HG02678 (cell line): ENCODE measurements at regions not wholly inside any gene's neighbourhood (a gene's known extent, or its start where the extent isn't known, plus 50 kb on each side); places are given as distances from the start of the nearest gene placed in this dataset.

Source experiments
- ATAC-seq: cut with Tn5 transposase; IDR thresholded peaks from one replicate; pipeline ENCODE4 v1.9.1; 2021; ENCODE audit warnings: mild to moderate bottlenecking, moderate library complexity; ENCODE audit not compliant: unreplicated experiment

DNA sequence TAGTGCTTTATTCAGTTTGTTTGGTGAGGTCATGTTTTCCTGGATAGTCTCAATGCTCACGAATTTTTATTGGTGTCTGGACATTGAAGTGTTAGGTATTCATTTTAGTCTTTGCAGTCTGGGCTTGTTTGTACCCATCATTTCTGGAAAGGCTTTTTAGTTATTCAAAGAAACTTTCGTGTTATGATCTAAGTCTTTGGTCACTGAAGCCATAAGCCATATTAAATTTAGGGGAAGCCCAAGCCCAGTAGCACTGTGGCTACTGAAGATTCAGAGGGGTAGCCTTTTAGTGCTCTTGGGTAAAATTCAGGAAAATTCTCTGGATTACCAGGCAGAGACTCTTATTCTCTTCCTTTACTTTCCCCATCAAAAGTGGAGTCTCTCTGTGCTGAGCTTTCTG lies 56.2 kb upstream of the PEX5L start:
- no peak for ATAC-seq

DNA sequence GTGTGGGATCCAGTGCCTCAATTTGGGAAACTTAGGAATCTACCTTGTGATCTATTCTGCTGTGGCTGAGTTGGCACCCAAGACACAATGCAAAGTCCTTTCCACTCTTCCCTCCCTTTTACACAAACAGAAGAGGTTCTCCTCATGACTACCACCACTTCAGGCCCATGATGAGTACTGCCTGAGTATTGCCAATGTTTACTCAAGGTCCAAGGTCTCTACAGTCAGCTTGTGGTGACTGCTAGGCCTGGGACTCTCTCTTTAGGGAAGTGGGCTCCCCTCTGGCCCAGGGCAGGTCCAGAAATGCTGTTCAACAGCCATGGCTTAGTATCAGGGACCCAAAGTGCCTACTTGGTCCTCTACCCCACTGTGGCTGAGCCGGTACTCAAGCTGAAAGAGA lies 56.8 kb upstream of the PEX5L start:
- no peak for ATAC-seq

DNA sequence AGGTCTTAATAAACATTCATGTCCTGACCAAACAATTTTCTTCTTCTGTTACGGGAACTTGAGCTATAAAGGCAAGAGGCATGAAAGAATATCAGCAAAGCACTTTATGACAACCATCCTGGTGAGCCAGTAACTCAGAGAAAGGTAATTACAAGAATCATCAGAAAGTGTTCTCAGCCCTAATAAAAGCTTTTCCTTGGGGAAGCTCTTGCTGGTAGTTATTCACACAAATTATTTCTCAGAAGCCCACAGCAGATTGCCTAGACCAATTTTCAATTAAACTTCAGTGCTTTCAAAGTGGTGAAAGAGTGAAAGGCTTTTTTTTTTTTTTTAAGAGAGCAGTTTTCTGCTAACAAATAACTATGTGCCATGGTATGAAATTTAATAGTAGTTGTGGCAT lies 60.9 kb upstream of the PEX5L start:
- ATAC-seq: no peak

DNA sequence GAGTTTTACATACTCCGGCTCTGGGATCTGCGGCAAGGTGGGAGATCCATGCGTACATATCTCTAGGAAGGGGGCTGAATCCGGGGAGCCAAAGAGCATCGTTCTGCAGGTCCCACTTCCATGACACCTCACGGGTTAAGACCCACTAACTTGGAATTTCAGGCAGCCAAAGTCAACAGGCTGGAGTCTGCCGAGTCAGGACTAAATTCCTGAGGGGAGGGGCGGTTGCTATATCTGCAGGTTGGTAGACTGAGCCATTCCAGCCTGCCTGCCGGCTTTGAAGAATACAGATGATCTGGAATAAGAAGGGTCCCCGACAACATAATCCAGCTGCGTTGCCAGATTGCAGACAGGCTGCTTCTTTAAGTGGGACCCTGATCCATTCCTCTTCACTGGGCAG lies 65.4 kb upstream of the PEX5L start:
- no peak for ATAC-seq

DNA sequence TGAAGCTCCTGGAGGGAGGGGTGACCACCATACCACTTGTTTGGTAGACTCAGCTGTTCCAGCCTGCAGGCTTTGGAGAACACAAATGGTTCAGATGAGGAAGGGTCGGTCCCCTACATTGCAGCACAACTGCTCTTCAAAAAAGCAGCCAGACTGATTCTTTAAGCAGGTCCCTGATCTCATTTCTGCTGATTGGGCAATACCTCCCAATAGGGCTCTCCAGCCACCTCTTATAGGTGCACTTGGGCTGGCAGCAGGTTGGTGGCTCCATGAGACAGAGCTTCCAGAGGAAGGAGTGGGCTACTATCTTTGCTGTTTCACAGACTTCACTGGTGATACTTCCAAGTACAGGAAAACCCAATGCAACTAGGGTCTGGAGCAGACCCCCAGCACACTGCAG lies 65.9 kb upstream of the PEX5L start:
- ATAC-seq: no peak

DNA sequence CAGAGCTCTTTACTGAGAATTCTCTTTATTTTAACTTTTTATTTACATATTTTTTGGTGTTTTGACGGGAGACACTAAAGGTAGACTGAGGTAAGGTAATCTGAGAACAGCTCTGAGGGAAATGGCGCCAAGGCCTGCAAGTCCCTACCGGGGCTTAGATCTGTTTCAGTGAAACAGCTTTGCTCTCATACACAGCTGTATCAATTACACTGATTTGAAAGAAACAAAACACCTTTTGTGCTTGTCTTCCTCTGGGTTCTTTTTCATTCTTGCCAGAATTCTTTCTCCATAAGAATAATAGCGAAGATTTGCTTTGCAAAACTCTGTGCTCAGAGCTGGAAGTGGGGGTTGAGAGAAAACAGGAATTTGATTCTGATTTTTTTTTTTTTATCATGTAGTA lies 79.5 kb upstream of the PEX5L start:
- no peak for ATAC-seq

DNA sequence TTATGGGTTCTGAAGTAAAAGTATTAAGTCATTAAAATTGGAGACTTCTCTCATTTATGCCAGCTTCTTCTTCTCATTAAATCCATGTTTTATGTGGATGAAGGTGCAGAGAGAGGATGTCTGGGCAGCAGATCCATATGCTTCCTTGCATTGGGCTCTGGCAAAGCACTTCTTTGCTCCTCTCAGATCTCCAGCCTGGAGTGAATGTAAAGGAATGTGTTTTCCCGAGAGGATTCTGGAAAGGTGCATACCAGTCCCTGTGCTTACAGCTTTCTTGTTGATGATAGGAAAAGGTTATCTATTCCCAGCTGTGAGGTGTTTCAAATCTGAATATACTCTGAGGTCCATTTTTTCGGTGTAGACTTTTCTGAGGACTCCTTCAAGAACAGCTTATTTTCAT lies 79.9 kb upstream of the PEX5L start:
- no peak for ATAC-seq

DNA sequence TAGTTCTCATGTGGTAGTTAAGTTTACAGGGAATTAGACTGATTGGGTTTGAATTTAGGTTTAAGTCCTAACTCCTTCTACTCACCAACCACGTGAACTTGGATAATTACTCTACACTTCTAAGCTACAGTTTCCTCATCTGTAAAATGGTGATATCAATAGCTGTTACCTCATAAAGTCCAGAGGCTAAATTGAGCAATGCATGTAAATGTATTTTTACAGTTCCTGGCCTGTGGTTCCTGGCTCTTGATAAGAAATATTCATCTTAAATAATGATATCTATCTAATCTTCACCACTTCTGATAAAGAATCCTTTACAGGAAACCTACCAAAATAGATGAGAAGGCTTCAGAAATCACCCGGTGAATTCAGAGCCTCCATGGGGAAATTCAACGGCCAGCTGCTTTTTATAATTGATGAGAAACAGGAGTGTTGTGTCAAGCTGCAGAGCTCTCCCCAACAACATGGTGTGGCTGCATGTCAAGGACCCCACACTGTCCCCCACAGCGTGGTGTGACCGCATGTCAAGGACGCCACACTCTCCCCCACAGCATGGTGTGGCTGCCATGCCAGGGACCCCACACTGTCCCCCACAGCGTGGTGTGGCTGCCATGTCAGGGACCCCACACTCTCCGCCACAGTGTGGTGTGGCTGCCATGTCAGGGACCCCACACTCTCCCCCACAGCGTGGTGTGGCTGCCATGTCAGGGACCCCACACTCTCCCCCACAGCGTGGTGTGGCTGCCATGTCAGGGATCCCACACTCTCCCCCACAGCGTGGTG lies 80.8 kb upstream of the PEX5L start:
- ATAC-seq: no peak

DNA sequence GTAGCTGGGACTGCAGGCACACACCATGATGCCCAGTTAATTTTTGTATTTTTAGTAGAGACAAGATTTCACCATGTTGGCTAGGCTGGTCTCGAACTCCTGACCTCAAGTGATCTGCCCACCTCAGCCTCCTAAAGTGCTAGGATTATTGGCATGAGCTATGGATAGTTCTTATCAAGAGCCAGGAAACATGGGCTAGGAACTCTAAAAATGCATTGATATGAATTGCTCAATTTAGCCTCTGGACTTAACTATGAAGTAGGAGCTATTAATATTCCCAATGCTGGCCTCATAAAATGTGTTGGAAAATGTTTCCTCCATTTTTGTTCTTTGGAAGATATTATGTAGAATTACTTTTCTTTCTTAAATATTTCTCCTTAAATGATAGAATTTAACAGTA lies 82.8 kb upstream of the PEX5L start:
- ATAC-seq: no peak

DNA sequence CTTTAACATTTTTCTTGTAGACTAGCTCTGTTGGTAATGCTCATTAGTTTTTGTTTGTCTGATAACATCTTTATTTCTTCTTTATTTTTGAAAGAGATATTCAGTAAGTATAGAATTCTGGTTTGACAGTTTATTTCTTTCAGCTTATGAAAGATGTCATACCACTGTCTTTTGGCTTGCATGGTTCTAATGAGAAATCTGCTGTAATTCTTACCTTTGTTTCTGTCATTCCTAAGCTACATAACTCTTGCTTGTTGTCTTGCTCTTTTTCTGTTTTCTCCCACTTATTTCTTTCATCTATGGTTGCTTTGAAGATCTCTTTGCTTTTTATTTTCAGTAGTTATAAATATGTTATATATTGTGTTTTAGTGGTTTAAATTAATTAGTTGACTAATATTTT lies 87.2 kb upstream of the PEX5L start:
- ATAC-seq: no peak

DNA sequence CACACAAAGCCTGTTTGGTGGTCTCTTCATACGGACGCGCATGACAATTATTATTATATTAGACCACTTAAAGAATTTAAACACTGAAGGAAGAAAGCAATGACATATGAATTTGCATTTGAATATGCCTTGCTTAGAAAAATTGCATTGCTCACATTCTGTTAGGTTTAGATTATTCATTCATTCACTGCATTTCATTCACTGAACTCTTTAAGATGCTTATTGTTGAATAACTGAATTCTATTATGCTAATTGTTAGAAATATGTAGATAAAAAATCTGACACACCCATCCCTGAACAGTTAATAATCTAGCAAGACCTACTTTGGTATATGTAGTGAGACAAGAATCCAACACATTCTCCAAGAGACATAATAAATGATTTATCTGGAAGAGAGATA lies 94.4 kb upstream of the PEX5L start:
- no peak for ATAC-seq

DNA sequence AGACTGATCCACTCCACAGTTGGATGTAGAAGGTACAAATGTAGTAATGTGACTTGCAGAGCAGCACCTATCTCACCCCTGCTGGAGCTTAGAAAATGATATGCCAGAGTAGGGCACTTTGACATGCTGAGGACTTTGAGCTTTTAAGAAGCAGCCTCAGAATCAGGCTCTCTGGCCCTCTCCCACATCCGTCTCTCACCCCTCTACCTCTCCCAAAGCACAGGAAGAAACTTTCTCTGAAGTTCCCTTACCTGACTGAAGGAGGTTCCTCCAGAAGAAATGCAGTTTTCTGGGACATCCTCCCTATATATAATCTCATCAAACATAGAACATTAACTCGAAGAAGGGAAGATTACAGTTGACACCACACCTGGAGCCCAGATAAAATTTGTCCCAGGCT lies 98.4 kb upstream of the PEX5L start:
- ATAC-seq: no peak

DNA sequence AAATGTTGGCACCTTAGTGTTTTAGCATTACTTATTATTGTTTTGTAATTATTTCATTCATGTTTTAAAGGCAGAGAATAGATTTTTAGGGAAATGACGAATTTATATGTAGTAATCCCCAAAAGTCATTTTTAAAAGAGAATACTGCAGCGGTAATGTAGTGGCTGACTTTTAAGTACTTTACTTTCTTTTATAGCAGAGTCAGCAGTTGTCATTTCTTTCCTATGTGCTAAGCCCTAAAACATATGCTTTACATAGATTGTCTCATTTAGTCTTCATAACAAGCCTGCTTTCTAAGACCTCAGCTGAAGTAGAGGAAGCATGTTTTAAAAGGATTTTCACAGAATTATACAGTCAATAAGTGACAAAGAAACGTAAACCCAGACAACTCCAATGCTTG lies 102.1 kb upstream of the PEX5L start:
- ATAC-seq: no peak

DNA sequence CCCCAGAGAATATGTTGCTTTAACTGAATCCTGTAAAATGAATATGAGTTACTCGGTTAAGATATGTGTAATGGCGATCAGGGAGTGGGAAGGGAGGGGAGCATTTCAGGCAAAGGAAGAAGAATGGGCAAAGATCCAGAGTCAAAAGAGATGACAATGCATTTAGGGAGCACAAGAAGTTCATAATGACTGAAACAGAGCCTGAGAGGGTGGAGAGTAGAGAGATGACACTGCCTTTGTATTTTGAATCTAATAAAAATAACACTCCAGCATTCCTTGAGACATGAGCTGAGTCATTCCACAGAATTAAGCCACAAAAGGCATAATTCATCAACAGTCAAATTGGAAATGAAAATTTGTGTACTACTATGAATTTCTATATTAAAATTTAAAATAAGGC lies 105.3 kb upstream of the PEX5L start:
- no peak for ATAC-seq

DNA sequence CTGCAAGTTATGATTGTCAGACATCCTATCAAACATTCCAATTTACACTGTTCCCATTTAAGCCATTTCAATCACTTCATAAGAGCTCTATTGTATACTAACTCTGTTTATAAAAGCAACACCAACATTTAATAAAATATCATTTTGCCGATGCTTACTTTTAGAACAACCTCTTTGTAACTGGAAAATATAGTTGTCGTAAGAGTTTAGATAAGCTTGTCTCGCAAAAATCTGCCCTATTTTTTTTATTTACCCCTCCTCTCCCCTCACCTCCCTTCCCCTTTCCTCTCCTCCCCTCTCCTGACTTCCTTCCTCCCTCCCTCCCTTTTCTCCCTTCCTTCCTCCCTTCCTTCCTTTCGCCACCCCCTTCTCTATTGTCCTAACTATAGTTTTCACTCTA lies 105.7 kb upstream of the PEX5L start:
- ATAC-seq: no peak

DNA sequence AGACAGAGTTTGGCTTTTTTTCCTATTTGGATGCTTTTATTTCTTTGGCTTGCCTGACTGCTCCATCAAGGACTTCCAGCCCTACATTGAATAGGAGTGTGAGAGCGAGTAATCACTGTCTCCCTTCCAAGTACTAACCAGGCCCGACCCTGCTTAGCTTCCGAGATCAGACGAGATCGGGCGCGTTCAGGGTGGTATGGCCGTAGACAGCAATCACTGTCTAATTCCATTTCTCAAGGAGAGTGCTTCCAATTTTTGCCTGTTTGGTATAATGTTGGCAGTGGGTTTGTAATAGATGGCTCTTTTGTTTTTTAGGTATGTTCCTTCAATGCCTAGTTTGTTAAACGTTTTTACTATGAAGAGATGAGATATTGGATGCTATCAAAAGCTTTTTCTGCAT lies 125.0 kb upstream of the PEX5L start:
- ATAC-seq: no peak

DNA sequence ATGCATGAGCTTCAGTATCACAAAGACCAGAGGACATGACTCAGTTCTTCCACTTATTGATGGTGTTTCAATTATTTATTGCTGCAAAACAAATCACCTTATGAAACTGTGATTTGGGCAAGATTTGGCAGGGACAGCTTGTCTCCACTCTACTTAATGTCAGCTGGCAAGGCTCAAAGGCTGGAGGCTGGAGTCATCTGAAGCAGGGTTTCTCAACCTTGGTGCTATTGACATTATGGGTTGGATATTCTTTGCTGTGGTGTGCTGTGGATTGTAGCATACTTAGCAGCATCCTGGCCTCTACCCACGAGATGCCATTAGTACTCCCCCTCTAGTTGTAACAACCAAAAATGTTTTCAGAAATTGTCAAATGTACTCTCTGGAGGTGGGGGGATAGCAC lies 138.8 kb upstream of the PEX5L start:
- no peak for ATAC-seq

DNA sequence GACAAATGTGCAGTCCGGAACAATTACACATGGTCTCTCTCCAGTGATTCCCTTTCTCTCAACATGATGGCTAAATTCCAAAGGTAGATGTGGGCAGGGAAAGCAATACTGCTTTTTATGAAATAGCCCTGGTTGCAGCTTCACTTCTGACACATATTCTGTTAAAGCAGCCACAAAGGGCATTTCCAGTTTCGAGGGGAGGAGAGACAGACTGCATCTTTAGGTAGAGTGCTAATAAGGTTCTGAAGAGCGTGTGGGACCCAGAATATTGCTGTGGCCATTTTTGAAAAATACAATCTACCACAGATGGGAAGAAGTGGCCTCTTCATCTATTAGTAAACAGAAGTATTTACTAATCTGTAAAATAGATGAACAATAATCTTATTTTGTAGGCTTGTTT lies 139.3 kb upstream of the PEX5L start:
- ATAC-seq: peak; percentile 58

DNA sequence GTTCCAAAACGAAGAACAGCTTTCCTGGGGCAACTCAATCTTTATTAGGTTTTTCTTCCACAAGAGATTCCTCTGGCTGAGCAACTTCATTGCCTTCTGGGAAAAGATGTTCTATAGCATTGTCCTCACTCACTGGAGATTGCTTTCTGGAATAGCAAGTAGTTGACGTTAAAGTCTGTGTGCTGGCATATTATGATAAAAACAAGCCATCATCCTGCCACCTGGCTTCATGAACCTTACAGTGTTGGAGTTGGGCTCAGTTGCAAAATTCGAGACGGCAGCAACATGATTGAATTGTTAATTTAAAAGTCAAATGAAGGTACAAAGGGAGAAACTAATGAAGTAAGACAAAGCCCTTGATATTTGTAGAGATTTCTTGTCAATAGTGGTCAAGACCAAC lies 140.5 kb upstream of the PEX5L start:
- ATAC-seq: no peak

DNA sequence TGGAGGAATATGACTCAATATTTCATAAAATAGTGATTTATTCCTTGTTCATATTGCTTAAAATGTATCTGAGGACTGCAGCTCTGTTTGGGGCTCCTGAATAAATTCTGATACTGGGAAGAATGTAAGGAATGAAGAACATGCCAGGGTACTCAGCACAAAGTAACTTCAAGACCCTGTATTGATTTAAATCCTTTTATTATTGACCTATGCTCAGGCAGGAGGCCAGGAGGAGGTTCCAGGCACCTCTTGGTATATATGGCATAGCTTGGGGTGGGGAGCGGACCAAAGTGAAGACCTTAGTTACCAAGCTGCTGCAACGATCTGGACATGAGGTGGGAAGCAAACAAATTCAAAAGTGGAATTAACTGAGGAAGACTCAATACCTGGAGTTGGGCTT lies 142.8 kb upstream of the PEX5L start:
- ATAC-seq: no peak

DNA sequence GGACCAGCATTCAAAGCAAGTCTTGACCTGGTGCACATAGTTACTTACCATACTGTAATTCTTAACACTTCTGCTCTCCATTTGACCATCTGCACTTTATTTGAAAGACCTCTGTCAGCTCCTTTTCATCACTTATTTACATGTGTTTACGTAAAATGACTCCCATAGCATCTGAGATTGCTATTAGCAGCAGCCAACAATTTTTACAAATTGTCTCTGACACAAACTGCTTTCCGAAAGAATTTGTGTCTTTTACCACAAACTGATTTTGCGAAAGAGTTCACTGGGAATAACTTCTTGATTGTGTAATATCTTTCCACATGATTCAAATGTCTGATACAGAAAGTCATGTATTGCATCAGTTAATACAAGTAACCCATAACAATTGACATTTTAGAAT lies 144.1 kb upstream of the PEX5L start:
- ATAC-seq: no peak

DNA sequence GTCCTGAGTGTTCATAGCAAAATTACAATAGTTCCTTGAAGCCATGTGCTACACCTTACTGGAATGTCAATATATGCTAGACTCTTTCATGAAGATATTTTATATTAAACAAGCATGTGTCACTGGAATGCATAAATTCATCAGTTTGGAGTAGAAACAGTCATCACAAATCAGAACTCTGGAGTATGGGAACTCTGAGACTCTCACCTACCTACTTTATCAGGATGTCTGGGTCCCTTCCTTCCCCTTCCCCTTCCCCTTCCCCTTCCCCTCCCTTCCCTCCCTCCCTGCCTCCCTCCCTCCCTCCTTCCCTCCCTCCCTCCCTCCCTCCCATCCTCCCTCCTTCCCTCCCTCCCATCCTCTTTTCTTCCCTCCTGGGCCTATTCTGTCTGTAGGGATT lies 144.7 kb upstream of the PEX5L start:
- no peak for ATAC-seq

DNA sequence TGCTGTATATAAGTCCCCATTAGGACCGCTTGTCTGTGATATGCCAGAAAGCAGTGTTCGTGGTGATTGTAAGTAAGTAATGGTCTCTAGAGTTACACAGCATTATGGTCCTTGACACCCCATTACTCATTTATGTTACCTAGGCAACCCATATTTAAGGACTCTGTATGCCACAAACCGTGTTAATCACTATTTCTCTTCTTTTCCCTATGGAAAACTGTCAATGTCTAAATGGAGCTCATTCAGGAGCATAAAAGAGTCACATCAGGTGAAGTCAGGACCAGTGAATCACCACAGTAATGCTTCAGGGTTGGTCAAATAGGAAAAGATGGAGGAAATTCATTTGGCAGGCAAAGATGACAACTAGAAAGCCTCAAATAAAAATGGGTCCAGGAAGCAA lies 146.6 kb upstream of the PEX5L start:
- no peak for ATAC-seq
